CD4-positive, alpha-beta T cell (primary cell): ENCODE measurements at regions not wholly inside any gene's neighbourhood (a gene's known extent, or its start where the extent isn't known, plus 50 kb on each side); places are given as distances from the start of the nearest gene placed in this dataset.

Experiments
- ATAC-seq: fragments of 200-7000 bp; cut with Tn5 transposase; one replicate; pipeline ENCODE4 v1.10.0; 2022; ENCODE audit warnings: mild to moderate bottlenecking; ENCODE audit not compliant: poor library complexity
- CTCF ChIA-PET: fragments of 350-600 bp; sonication (Branson Sonifier 250); formaldehyde crosslinking; loops from one replicate; lab custom pipeline; 2021; ENCODE audit warnings: antibody characterized with exemption, inconsistent platforms; lab: Charles Lee
- POLR2A ChIA-PET: fragments of 350-600 bp; sonication (Branson Sonifier 250); formaldehyde crosslinking; loops from one replicate; lab custom pipeline; 2021; ENCODE audit warnings: antibody characterized with exemption, inconsistent platforms; lab: Charles Lee
- DNase-seq, 14 experiments: peaks; one replicate each; pipeline ENCODE4 v3.0.0-alpha.2; 2013 to 2020; ENCODE audit warnings: mixed read lengths in 2 of 14
- H3K27ac ChIP-seq, 2 donors: one replicate each; pipeline versions ENCODE4 v1.5.1 to v1.7.0; 2013; ENCODE audit warnings: low read length in 2 of 2, low read depth in 1 of 2, mild to moderate bottlenecking in 1 of 2
- H3K27me3 ChIP-seq, 2 experiments: 1 replicate in 1 of 2; 2 replicates in 1 of 2; pipeline versions ENCODE4 v1.6.1 to v1.7.0; 2013; ENCODE audit warnings: low read length in 2 of 2, control low read depth in 1 of 2, mild to moderate bottlenecking in 1 of 2, moderate library complexity in 1 of 2; ENCODE audit not compliant: insufficient read depth in 2 of 2, control insufficient read depth in 1 of 2
- H3K36me3 ChIP-seq: one replicate; pipeline ENCODE4 v1.6.1; 2013; ENCODE audit warnings: low read length, control low read depth; ENCODE audit not compliant: insufficient read depth
- H3K4me1 ChIP-seq: one replicate; pipeline ENCODE4 v1.6.1; 2013; ENCODE audit warnings: low read length, control low read depth; ENCODE audit not compliant: insufficient read depth
- H3K4me3 ChIP-seq: one replicate; pipeline ENCODE4 v1.5.1; 2013; ENCODE audit warnings: mild to moderate bottlenecking, low read length, moderate library complexity
- H3K9me3 ChIP-seq, 2 experiments: 1 replicate in 1 of 2; 2 replicates in 1 of 2; pipeline versions ENCODE4 v1.6.1 to v1.7.0; 2013; ENCODE audit warnings: low read length in 2 of 2, mild to moderate bottlenecking in 2 of 2, control low read depth in 1 of 2, moderate library complexity in 1 of 2; ENCODE audit not compliant: control insufficient read depth in 1 of 2, insufficient read depth in 1 of 2
- H3K27ac Mint-ChIP-seq: one replicate; pipeline ENCODE4 v1.8.0; 2020; ENCODE audit warnings: mixed read lengths
- H3K27me3 Mint-ChIP-seq: one replicate; pipeline ENCODE4 v1.8.0; 2021; ENCODE audit warnings: mixed read lengths
- H3K36me3 Mint-ChIP-seq: one replicate; pipeline ENCODE4 v1.8.0; 2021; ENCODE audit warnings: low read depth, mixed read lengths
- H3K4me1 Mint-ChIP-seq: one replicate; pipeline ENCODE4 v1.8.0; 2021; ENCODE audit warnings: low read depth, mixed read lengths
- H3K4me3 Mint-ChIP-seq: one replicate; pipeline ENCODE4 v1.8.0; 2020; ENCODE audit warnings: mild to moderate bottlenecking, mixed read lengths
- H3K9me3 Mint-ChIP-seq: one replicate; pipeline ENCODE4 v1.8.0; 2020; ENCODE audit warnings: mixed read lengths
- CTCF ChIP-seq: fragments of 200-600 bp; IDR thresholded peaks from one replicate; pipeline ENCODE4 v1.8.0; 2022; ENCODE audit warnings: antibody characterized with exemption, mild to moderate bottlenecking
- intact Hi-C, 2 experiments: fragments of 100-400 bp; cut with DNase I in 1 of 2; cut with micrococcal nuclease in 1 of 2; formaldehyde crosslinking; loops; one replicate each; pipeline versions ENCODE4 v1.15.1 to v1.9.0; 2023 to 2025; cut with DNase I, micrococcal nuclease

GRCh38 chr13:60258349-60258748 is 94.6 kb upstream of the DIAPH3 start:
- no peaks in the 10 kb centered on the region for H3K4me1 ChIP-seq
- ATAC-seq (no peak), DNase-seq (no peak)
- H3K27me3 ChIP-seq: no peaks in the 10 kb centered on the region
- intact Hi-C loops: no loop called here
- no peak for TF ChIP-seq CTCF
- ChIA-PET CTCF (no interaction called here), POLR2A (no interaction called here)
- H3K9me3 ChIP-seq: peaks cover 0 to 4% of the 10 kb centered on the region in 2 experiments
- no peak overlapping the region for H3K4me3 ChIP-seq
- no peaks in the 10 kb centered on the region for H3K36me3 Mint-ChIP-seq
- H3K27ac ChIP-seq: no peak overlapping the region
- peaks cover 12% of the 10 kb centered on the region for H3K27me3 Mint-ChIP-seq
- H3K9me3 Mint-ChIP-seq: peaks cover 3% of the 10 kb centered on the region
- H3K4me3 Mint-ChIP-seq: no peak overlapping the region
- H3K36me3 ChIP-seq: no peaks in the 10 kb centered on the region
- H3K27ac Mint-ChIP-seq: no peak overlapping the region
- H3K4me1 Mint-ChIP-seq: no peaks in the 10 kb centered on the region

- H3K27me3 ChIP-seq: no peaks in the 10 kb centered on the region
- no peak overlapping the region for H3K27ac ChIP-seq
- H3K4me1 ChIP-seq: no peaks in the 10 kb centered on the region
- POLR2A ChIA-PET: no interaction called here
- H3K9me3 Mint-ChIP-seq: peaks cover 7% of the 10 kb centered on the region
- no peak for ATAC-seq
- H3K27me3 Mint-ChIP-seq: peaks cover 20% of the 10 kb centered on the region
- no peak overlapping the region for H3K4me3 ChIP-seq
- TF ChIP-seq CTCF: no peak
- no peak for DNase-seq
- CTCF ChIA-PET: no interaction called here
- no peak overlapping the region for H3K4me3 Mint-ChIP-seq
- intact Hi-C loops: no loop called here
- peaks cover 0 to 4% of the 10 kb centered on the region in 2 experiments for H3K9me3 ChIP-seq
- no peaks in the 10 kb centered on the region for H3K4me1 Mint-ChIP-seq
- no peaks in the 10 kb centered on the region for H3K36me3 ChIP-seq
- no peak overlapping the region for H3K27ac Mint-ChIP-seq
- no peaks in the 10 kb centered on the region for H3K36me3 Mint-ChIP-seq
These were observed 96.7 kb upstream of the DIAPH3 start for GRCh38 chr13:60260440-60260839.

GRCh38 chr13:60261432-60262351 is 98.0 kb upstream of the DIAPH3 start:
- H3K4me3 ChIP-seq: no peak overlapping the region
- Mint-ChIP-seq H3K27ac (no peak overlapping the region), H3K4me1 (no peaks in the 10 kb centered on the region), H3K27me3 (peaks cover 20% of the 10 kb centered on the region), H3K9me3 (peaks cover 7% of the 10 kb centered on the region), H3K36me3 (no peaks in the 10 kb centered on the region), H3K4me3 (no peak overlapping the region)
- peaks cover 0 to 2% of the 10 kb centered on the region in 2 experiments for H3K27me3 ChIP-seq
- no peaks in the 10 kb centered on the region for H3K36me3 ChIP-seq
- peaks cover 0 to 4% of the 10 kb centered on the region in 2 experiments for H3K9me3 ChIP-seq
- intact Hi-C loops: no loop called here
- no peak for TF ChIP-seq CTCF
- DNase-seq: no peak
- ATAC-seq: no peak
- H3K4me1 ChIP-seq: no peaks in the 10 kb centered on the region
- H3K27ac ChIP-seq: no peak overlapping the region
- POLR2A ChIA-PET: no interaction called here
- CTCF ChIA-PET: no interaction called here
